PC-9 (cell line): ENCODE measurements at regions not wholly inside any gene's neighbourhood (a gene's known extent, or its start where the extent isn't known, plus 50 kb on each side); places are given as distances from the start of the nearest gene placed in this dataset.

Experiments used
- BruUV-seq: library from RNA; stranded (reverse); fragments of 400-500 nt; replicated peaks from 2 replicates; lab custom pipeline; 2021; lab: Mats Ljungman, UMichigan
- CTCF ChIA-PET: fragments of 300-600 bp; sonication (Branson Sonifier 250); formaldehyde crosslinking; loops from one replicate; lab custom pipeline; 2022; ENCODE audit warnings: antibody characterized with exemption; lab: Charles Lee
- POLR2A ChIA-PET: fragments of 300-600 bp; sonication (Branson Sonifier 250); formaldehyde crosslinking; loops from one replicate; lab custom pipeline; 2022; ENCODE audit warnings: antibody characterized with exemption; ENCODE audit not compliant: unreplicated experiment; lab: Charles Lee
- DNase-seq, 2 experiments: peaks; one replicate each; pipeline versions ENCODE4 v3.0.0 to v3.0.0-alpha.2; 2015 to 2022; ENCODE audit warnings: mixed read lengths in 1 of 2
- H2AFZ ChIP-seq: fragments of 200-600 bp; sonication (generic); 2 replicates; pipeline ENCODE4 v1.8.1; 2017; ENCODE audit warnings: antibody characterized with exemption
- H3F3A ChIP-seq: fragments of 200-600 bp; sonication (generic); 2 replicates; pipeline ENCODE4 v1.8.1; 2017; ENCODE audit warnings: antibody characterized with exemption, mild to moderate bottlenecking, low read depth; ENCODE audit not compliant: insufficient read depth
- H3K27ac ChIP-seq: fragments of 200-600 bp; sonication (generic); 2 replicates; pipeline ENCODE4 v1.6.1; 2016; ENCODE audit warnings: mixed run types
- H3K27me3 ChIP-seq: fragments of 200-600 bp; sonication (generic); 2 replicates; pipeline ENCODE4 v1.6.1; 2016; ENCODE audit warnings: low read depth, mixed run types; ENCODE audit not compliant: insufficient read depth
- H3K36me3 ChIP-seq: fragments of 200-600 bp; sonication (generic); 2 replicates; pipeline ENCODE4 v1.6.1; 2016; ENCODE audit warnings: low read depth, mixed run types
- H3K4me1 ChIP-seq: fragments of 200-600 bp; sonication (generic); replicated peaks from 2 replicates; pipeline ENCODE4 v1.6.1; 2016; ENCODE audit warnings: mixed run types; ENCODE audit not compliant: insufficient read depth
- H3K4me2 ChIP-seq: fragments of 200-600 bp; sonication (generic); 2 replicates; pipeline ENCODE4 v1.6.1; 2017; ENCODE audit warnings: mixed run types
- H3K4me3 ChIP-seq: fragments of 200-600 bp; sonication (generic); 2 replicates; pipeline ENCODE4 v1.6.1; 2016; ENCODE audit warnings: mixed run types
- H3K79me2 ChIP-seq: fragments of 200-600 bp; sonication (generic); 2 replicates; pipeline ENCODE4 v1.6.1; 2017; ENCODE audit warnings: low read depth, mixed run types
- H3K9me2 ChIP-seq: fragments of 200-600 bp; sonication (generic); 2 replicates; pipeline ENCODE4 v1.8.1; 2017; ENCODE audit warnings: mild to moderate bottlenecking; ENCODE audit not compliant: insufficient read depth
- H3K9me3 ChIP-seq: fragments of 200-600 bp; sonication (generic); 2 replicates; pipeline ENCODE4 v1.8.1; 2016; ENCODE audit warnings: low read depth; ENCODE audit not compliant: insufficient read depth
- H4K20me1 ChIP-seq: fragments of 200-600 bp; sonication (generic); 2 replicates; pipeline ENCODE4 v1.8.1; 2017; ENCODE audit not compliant: insufficient read depth
- CTCF ChIP-seq: fragments of 200-600 bp; sonication (generic); conservative IDR thresholded peaks from 2 replicates; pipeline ENCODE4 v1.6.1; 2017; ENCODE audit warnings: mixed run types, antibody characterized with exemption, mild to moderate bottlenecking, moderate library complexity
- EZH2 ChIP-seq: fragments of 200-600 bp; sonication (generic); IDR thresholded peaks from 2 replicates; pipeline ENCODE4 v1.8.0; 2017; ENCODE audit warnings: antibody characterized with exemption, low read depth
- intact Hi-C: fragments of 100-400 bp; cut with micrococcal nuclease; formaldehyde crosslinking; loops from one replicate; pipeline ENCODE4 v1.10.0; 2022; ENCODE audit not compliant: unreplicated experiment

GRCh38 chr3:101146946-101147345 lies 153.7 kb upstream of the ABI3BP start:
- POLR2A ChIA-PET, result interaction anchor here (0.6 to 0.7 kb wide), 2 partner anchors 81 to 141 kb away, joined by 4 to 5 read pairs; no protein-coding TSS in a partner anchor

DNA sequence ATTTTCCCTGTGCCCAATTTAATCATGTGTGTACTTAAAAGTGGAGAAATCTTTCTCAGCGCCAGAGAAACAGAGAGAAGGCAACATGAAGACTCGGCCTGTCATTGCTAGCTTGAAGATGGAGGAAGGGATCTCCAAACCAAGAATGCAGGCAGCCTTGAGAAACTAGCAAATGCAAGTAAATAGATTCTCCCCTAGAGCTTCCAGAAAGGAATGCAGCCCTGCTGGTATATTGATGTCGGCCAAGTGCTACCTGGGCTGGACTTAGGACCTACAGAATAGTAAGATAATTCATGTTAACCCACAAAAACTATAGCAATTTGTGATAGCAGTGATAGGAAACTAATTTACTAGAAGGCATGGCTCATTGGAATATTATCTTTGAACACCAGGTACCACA lies 150.9 kb upstream of the ABI3BP start:
- H3K4me3 ChIP-seq, result no peak overlapping the region
- H2AFZ ChIP-seq, result 0 out of 2 replicates have a peak overlapping the region, but pooled peaks have one; percentile 30
- H3K36me3 ChIP-seq, result no peaks in the 10 kb centered on the region
- TF ChIP-seq CTCF (no peak), EZH2 (no peak)
- DNase-seq, result peak in 1 of 2 experiments; percentile 24
- ChIA-PET POLR2A (no interaction called here), CTCF (no interaction called here)
- H3K9me3 ChIP-seq, result no peaks in the 10 kb centered on the region
- intact Hi-C loops, result no loop called here
- H3K27me3 ChIP-seq, result no peaks in the 10 kb centered on the region
- BruUV-seq, result no TSS peak
- no peak overlapping the region for H3K27ac ChIP-seq
- no peaks in the 10 kb centered on the region for H3F3A ChIP-seq
- no peaks in the 10 kb centered on the region for H3K79me2 ChIP-seq
- H4K20me1 ChIP-seq, result no peaks in the 10 kb centered on the region
- no peaks in the 10 kb centered on the region for H3K4me1 ChIP-seq
- H3K4me2 ChIP-seq, result no peak overlapping the region
- no peaks in the 10 kb centered on the region; the same call in 1 of the 2 replicates for H3K9me2 ChIP-seq

More at GRCh38 chr3:101146946-101147345, 153.7 kb upstream of the ABI3BP start:
- Histone ChIP-seq H3K36me3 (no peaks in the 10 kb centered on the region), H3K79me2 (no peaks in the 10 kb centered on the region), H3F3A (no peaks in the 10 kb centered on the region), H3K9me2 (no peaks in the 10 kb centered on the region; the same call in 1 of the 2 replicates), H3K9me3 (no peaks in the 10 kb centered on the region; the same call in 1 of the 2 replicates), H3K4me1 (no peaks in the 10 kb centered on the region), H3K4me3 (no peak overlapping the region), H3K4me2 (no peak overlapping the region), H3K27me3 (no peaks in the 10 kb centered on the region), H2AFZ (peak overlapping the region; percentile 40; the same call in 1 of the 2 replicates), H3K27ac (no peak overlapping the region), H4K20me1 (no peaks in the 10 kb centered on the region)
- no TSS peak for BruUV-seq
- intact Hi-C loops, result no loop called here
- no peak for DNase-seq
- TF ChIP-seq CTCF, result no peak
- CTCF ChIA-PET, result no interaction called here

DNA sequence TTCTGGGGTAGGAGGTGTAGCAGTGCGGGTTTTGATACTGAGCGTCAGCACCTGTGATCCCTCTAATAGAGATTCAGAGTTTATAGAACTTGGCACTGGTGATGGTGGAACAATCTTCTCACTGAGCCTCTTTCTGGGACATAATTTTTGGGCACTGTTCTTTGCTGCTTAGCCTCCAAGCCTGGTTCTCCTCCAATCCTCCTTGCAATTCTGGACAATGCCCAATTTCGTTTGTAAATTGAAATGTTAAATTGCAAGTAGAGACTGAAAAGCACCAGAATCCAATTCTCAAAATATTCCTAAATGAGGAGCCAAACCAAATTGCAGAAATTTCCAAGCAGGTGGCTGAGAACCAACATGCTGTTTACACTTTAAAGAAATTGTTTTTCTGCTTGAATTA lies 149.8 kb upstream of the ABI3BP start:
- no peaks in the 10 kb centered on the region for H3K36me3 ChIP-seq
- H3K9me2 ChIP-seq, result no peaks in the 10 kb centered on the region; the same call in 1 of the 2 replicates
- no peaks in the 10 kb centered on the region for H3K27me3 ChIP-seq
- H3K4me3 ChIP-seq, result no peak overlapping the region
- DNase-seq, result no peak
- H3K9me3 ChIP-seq, result no peaks in the 10 kb centered on the region
- H3K4me1 ChIP-seq, result no peaks in the 10 kb centered on the region
- no peak overlapping the region for H3K27ac ChIP-seq
- no peaks in the 10 kb centered on the region for H4K20me1 ChIP-seq
- ChIA-PET CTCF (no interaction called here), POLR2A (no interaction called here)
- H3F3A ChIP-seq, result no peaks in the 10 kb centered on the region
- H3K4me2 ChIP-seq, result no peak overlapping the region
- TF ChIP-seq CTCF (no peak), EZH2 (no peak)
- H2AFZ ChIP-seq, result no peak overlapping the region
- no peaks in the 10 kb centered on the region for H3K79me2 ChIP-seq
- intact Hi-C loops, result no loop called here
- no TSS peak for BruUV-seq
